ENCODE measurements at regions not wholly inside any gene's neighbourhood (a gene's known extent, or its start where the extent isn't known, plus 50 kb on each side); places are given as distances from the start of the nearest gene placed in this dataset.

- Histone ChIP-seq H3K27me3 (no peaks in the 10 kb centered on the region), H3K4me1 (no peaks in the 10 kb centered on the region), H3K36me3 (no peaks in the 10 kb centered on the region), H3K9me3 (no peaks in the 10 kb centered on the region), H3K27ac (no peak overlapping the region), H3K4me3 (no peak overlapping the region)
- DNase-seq (ENCODE audit: extremely low spot score in 2 of 2) = no peak
- intact Hi-C loops (cut with DNase I) = no loop called here
- TF ChIP-seq POLR2A (IDR thresholded peaks at IDR 0.05) (no peak), CTCF (IDR thresholded peaks at IDR 0.05) (no peak), POLR2AphosphoS5 (IDR thresholded peaks at IDR 0.05; ENCODE audit: insufficient read depth in 1 of 2, low read depth in 1 of 2) (no peak)
Observed at GRCh38 chr18:60267391-60268058, 105.0 kb downstream of the MC4R start.

- Histone ChIP-seq H3K4me3 (no peak overlapping the region), H3K9me3 (no peaks in the 10 kb centered on the region), H3K36me3 (no peaks in the 10 kb centered on the region), H3K27me3 (no peaks in the 10 kb centered on the region), H3K4me1 (no peaks in the 10 kb centered on the region), H3K27ac (no peak overlapping the region)
- intact Hi-C loops (cut with DNase I) = no loop called here
- no peak for DNase-seq (ENCODE audit: extremely low spot score in 2 of 2)
- TF ChIP-seq POLR2A (IDR thresholded peaks at IDR 0.05) (no peak), CTCF (IDR thresholded peaks at IDR 0.05) (no peak), POLR2AphosphoS5 (IDR thresholded peaks at IDR 0.05; ENCODE audit: insufficient read depth in 1 of 2, low read depth in 1 of 2) (no peak)
Observed at GRCh38 chr18:60266558-60266957, 106.0 kb downstream of the MC4R start.

- TF ChIP-seq POLR2AphosphoS5 (IDR thresholded peaks at IDR 0.05; ENCODE audit: insufficient read depth in 1 of 2, low read depth in 1 of 2) = no peak
- no peak for TF ChIP-seq POLR2A (IDR thresholded peaks at IDR 0.05)
- no peak for TF ChIP-seq CTCF (IDR thresholded peaks at IDR 0.05)
- Histone ChIP-seq H3K9me3 (no peaks in the 10 kb centered on the region), H3K4me3 (no peak overlapping the region), H3K27me3 (no peaks in the 10 kb centered on the region), H3K4me1 (no peaks in the 10 kb centered on the region), H3K27ac (no peak overlapping the region), H3K36me3 (no peaks in the 10 kb centered on the region)
- no peak for DNase-seq (ENCODE audit: extremely low spot score in 2 of 2)
- intact Hi-C loops (cut with DNase I) = no loop called here
Observed at GRCh38 chr18:60259052-60259681, 113.4 kb downstream of the MC4R start.

GRCh38 chr18:60249388-60249787, 123.2 kb downstream of the MC4R start:
- Histone ChIP-seq H3K27ac (no peak overlapping the region), H3K9me3 (no peaks in the 10 kb centered on the region), H3K4me1 (no peaks in the 10 kb centered on the region), H3K36me3 (no peaks in the 10 kb centered on the region), H3K4me3 (no peak overlapping the region), H3K27me3 (no peaks in the 10 kb centered on the region)
- TF ChIP-seq POLR2A (IDR thresholded peaks at IDR 0.05) = no peak
- TF ChIP-seq POLR2AphosphoS5 (IDR thresholded peaks at IDR 0.05; ENCODE audit: insufficient read depth in 1 of 2, low read depth in 1 of 2) = no peak
- TF ChIP-seq CTCF (IDR thresholded peaks at IDR 0.05) = no peak
- no peak for DNase-seq (ENCODE audit: extremely low spot score in 2 of 2)
- intact Hi-C loops (cut with DNase I) = no loop called here

Measured in vagina (tissue), 2 donors.